Ovary (tissue), 7 donors: ENCODE measurements at regions not wholly inside any gene's neighbourhood (a gene's known extent, or its start where the extent isn't known, plus 50 kb on each side); places are given as distances from the start of the nearest gene placed in this dataset.

Experiments
- DNase-seq, 5 donors: peaks; one replicate each; pipeline ENCODE4 v3.0.0-alpha.2; 2019 to 2020
- H3K27ac ChIP-seq, 2 donors: fragments of 200-600 bp; one replicate each; pipeline versions ENCODE4 v1.5.1 to v1.8.0; 2019 to 2022
- H3K27me3 ChIP-seq: fragments of 200-600 bp; one replicate; pipeline ENCODE4 v1.8.0; 2022
- H3K36me3 ChIP-seq: fragments of 200-600 bp; sonication (generic); one replicate; pipeline ENCODE4 v1.5.1; 2019
- H3K4me1 ChIP-seq: one replicate; pipeline ENCODE4 v1.8.1; 2013; ENCODE audit warnings: mild to moderate bottlenecking, moderate library complexity; ENCODE audit not compliant: insufficient read depth
- H3K4me3 ChIP-seq: fragments of 200-600 bp; sonication (generic); one replicate; pipeline ENCODE4 v1.5.1; 2017
- H3K9me3 ChIP-seq, 2 donors: fragments of 200-600 bp in 1 of 2; sonication (generic) in 1 of 2; one replicate each; pipeline versions ENCODE4 v1.5.1 to v1.8.1; 2013 to 2019; ENCODE audit warnings: mild to moderate bottlenecking in 1 of 2, moderate library complexity in 1 of 2
- CTCF ChIP-seq, 3 donors: fragments of 450-650 bp in 2 of 3; fragments of 200-600 bp in 1 of 3; IDR thresholded peaks; one replicate each; pipeline versions ENCODE4 v1.5.1 to v1.8.0; 2016 to 2022; ENCODE audit warnings: antibody characterized with exemption in 3 of 3, mild to moderate bottlenecking in 1 of 3
- EP300 ChIP-seq: sonication (generic); formaldehyde crosslinking; IDR thresholded peaks from one replicate; pipeline ENCODE4 v1.6.1; 2017; ENCODE audit warnings: antibody characterized with exemption
- POLR2A ChIP-seq: fragments of 450-650 bp; IDR thresholded peaks from one replicate; pipeline ENCODE4 v1.6.1; 2017; ENCODE audit warnings: antibody characterized with exemption, mild to moderate bottlenecking, moderate library complexity
- WGBS, 3 donors: extraction: QIAGEN DNeasy Blood & Tissue Kit in 1 of 3; methylation state at CpG; one replicate each; pipeline versions ENCODE4 v1.1.5 to v1.1.7; 2013 to 2017; 5-methylcytosine and 5-hydroxymethylcytosine counted together
- intact Hi-C, 4 donors: fragments of 100-400 bp; cut with DNase I; formaldehyde crosslinking; loops; one replicate each; pipeline versions ENCODE4 v1.11.0 to v1.15.1; 2022 to 2023
- donor health status: DM: no; HTN: no; CAD: no; lungs with moderate emphysema.
- donor health status: DM: no; HTN: no; CAD: no.
- donor health status: Bipolar disorder and iron deficiency.
- donor health status: DM: no; HTN: no; CAD: no.
- donor health status: DM: yes; HTN: yes; CAD: no.

- TF ChIP-seq EP300, result no peak
- no peak for TF ChIP-seq CTCF (IDR thresholded peaks at IDR 0.05)
- TF ChIP-seq POLR2A, result no peak
- WGBS, 3 donors, result 41 to 52% (median 42%) methylated on average over 15 of the region's 15 CpGs
- Histone ChIP-seq H3K9me3 (no peaks in the 10 kb centered on the region), H3K36me3 (no peaks in the 10 kb centered on the region), H3K4me3 (no peak overlapping the region), H3K27ac (no peak overlapping the region), H3K27me3 (no peaks in the 10 kb centered on the region), H3K4me1 (no peaks in the 10 kb centered on the region)
- intact Hi-C loops, result no loop called here
- DNase-seq, result peak in 3 of 5 donors; percentile 21 to 41 (median 25)
These were observed 123.7 kb upstream of the NFIB start for GRCh38 chr9:14437354-14438231.

- H3K27me3 ChIP-seq, result no peaks in the 10 kb centered on the region
- DNase-seq, result no peak
- TF ChIP-seq EP300 (no peak), POLR2A (no peak), CTCF (IDR thresholded peaks at IDR 0.05) (no peak)
- H3K27ac ChIP-seq, result no peak overlapping the region
- H3K4me1 ChIP-seq, result no peaks in the 10 kb centered on the region
- no peaks in the 10 kb centered on the region for H3K9me3 ChIP-seq
- intact Hi-C loops, result no loop called here
- no peak overlapping the region for H3K4me3 ChIP-seq
- 92 to 98% (median 94%) methylated on average over 2 of the region's 2 CpGs for WGBS, 3 donors
- H3K36me3 ChIP-seq, result no peaks in the 10 kb centered on the region
These were observed 121.9 kb upstream of the NFIB start for GRCh38 chr9:14435871-14436270.

- H3K27me3 ChIP-seq, result no peaks in the 10 kb centered on the region
- no peak for TF ChIP-seq CTCF (IDR thresholded peaks at IDR 0.05)
- intact Hi-C loops, result no loop called here
- no peak overlapping the region for H3K4me3 ChIP-seq
- H3K9me3 ChIP-seq, result no peaks in the 10 kb centered on the region
- no peaks in the 10 kb centered on the region for H3K4me1 ChIP-seq
- H3K27ac ChIP-seq, result no peak overlapping the region
- no peaks in the 10 kb centered on the region for H3K36me3 ChIP-seq
- WGBS, 3 donors, result 61 to 87% (median 72%) methylated on average over 2 of the region's 2 CpGs
- no peak for DNase-seq
These were observed 121.2 kb upstream of the NFIB start for GRCh38 chr9:14434971-14435718.

GRCh38 chr9:14434158-14434504 is 120.2 kb upstream of the NFIB start:
- Histone ChIP-seq H3K27me3 (no peaks in the 10 kb centered on the region), H3K27ac (no peak overlapping the region), H3K4me1 (no peaks in the 10 kb centered on the region), H3K36me3 (no peaks in the 10 kb centered on the region), H3K9me3 (no peaks in the 10 kb centered on the region), H3K4me3 (no peak overlapping the region)
- no peak for TF ChIP-seq CTCF (IDR thresholded peaks at IDR 0.05)
- no peak for TF ChIP-seq POLR2A
- TF ChIP-seq EP300, result no peak
- no peak for DNase-seq
- intact Hi-C loops, result no loop called here
